ENCODE measurements at regions not wholly inside any gene's neighbourhood (a gene's known extent, or its start where the extent isn't known, plus 50 kb on each side); places are given as distances from the start of the nearest gene placed in this dataset.

DNA sequence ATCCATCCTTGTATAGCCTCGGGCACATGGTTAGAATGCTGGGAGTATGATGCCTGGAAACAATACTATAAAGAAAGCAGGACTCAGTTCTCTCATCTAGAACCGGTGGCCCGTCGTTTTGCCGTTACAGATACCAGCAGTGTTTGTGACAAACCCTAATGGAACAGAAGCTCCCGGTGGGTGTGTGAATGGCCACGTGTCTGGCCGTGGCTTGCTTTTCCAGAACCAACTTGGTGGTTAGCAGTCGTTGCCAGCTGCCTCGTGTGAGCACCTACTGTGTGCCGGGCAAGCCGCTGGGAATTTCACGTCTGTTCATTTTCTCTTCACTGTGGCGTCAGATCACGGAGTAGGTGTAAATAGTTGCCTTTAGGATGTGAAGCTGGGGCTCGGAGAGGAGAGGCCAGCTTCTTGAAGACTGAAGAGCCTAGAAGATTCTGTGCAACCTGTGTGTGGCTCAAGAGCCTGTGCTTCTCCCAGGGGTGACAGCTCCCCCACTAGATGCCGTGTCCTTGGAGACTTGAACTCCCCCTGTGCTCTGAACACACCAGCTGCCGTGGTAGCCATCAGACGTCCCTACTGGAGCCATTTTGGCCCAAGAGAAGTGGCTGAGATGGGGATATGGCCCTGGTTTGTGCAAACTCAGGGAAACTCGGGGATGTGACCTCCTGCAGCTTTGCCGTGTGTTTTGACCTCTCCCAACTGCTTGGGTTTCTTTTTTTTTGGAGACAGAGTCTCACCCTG lies 57.5 kb upstream of the PPARA start:
- Histone ChIP-seq H3K4me3 (ENCODE audit: insufficient read depth, low read depth, low read length, poor library complexity, severe bottlenecking) (no peak overlapping the region), H3K27ac (ENCODE audit: insufficient read depth, low read length, poor library complexity, severe bottlenecking) (no peak overlapping the region), H3K9me3 (ENCODE audit: control insufficient read depth, low read length) (no peaks in the 10 kb centered on the region), H3K4me1 (ENCODE audit: control insufficient read depth, insufficient read depth, low read length, poor library complexity, severe bottlenecking) (no peaks in the 10 kb centered on the region), H3K27me3 (replicated peaks; ENCODE audit: control insufficient read depth, insufficient read depth, low read length, poor library complexity, severe bottlenecking) (no peaks in the 10 kb centered on the region), H3K36me3 (ENCODE audit: control insufficient read depth, insufficient read depth, low read length) (peaks cover 2% of the 10 kb centered on the region)
- no peak for DNase-seq

- Histone ChIP-seq H3K4me1 (ENCODE audit: control insufficient read depth, insufficient read depth, low read length, poor library complexity, severe bottlenecking) (no peaks in the 10 kb centered on the region), H3K27ac (ENCODE audit: insufficient read depth, low read length, poor library complexity, severe bottlenecking) (no peak overlapping the region)
Measured at GRCh38 chr22:46093796-46094195, 56.5 kb upstream of the PPARA start.

DNA sequence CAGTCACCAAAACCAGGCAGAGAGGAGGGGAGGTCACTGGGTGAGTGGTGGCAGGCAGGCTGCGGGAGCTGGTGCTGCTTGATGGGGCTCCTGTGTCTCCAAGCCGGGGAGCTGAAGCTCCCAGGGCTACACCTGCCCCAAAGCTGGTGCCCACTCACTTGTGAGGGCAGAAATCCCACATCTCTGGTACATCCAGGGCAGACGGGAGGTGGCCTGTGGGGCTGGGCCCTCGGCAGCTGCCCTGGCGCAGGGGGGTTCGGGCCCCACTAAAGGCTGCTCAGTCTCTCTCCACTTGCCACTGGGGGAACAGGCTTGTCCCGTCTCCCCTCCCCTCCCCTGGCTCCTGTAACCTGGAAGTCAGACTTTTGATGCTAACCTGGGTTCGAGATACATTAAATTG lies 55.6 kb upstream of the PPARA start:
- Histone ChIP-seq H3K4me1 (ENCODE audit: control insufficient read depth, insufficient read depth, low read length, poor library complexity, severe bottlenecking) (no peaks in the 10 kb centered on the region), H3K4me3 (ENCODE audit: insufficient read depth, low read depth, low read length, poor library complexity, severe bottlenecking) (no peak overlapping the region), H3K9me3 (ENCODE audit: control insufficient read depth, low read length) (no peaks in the 10 kb centered on the region), H3K36me3 (ENCODE audit: control insufficient read depth, insufficient read depth, low read length) (peaks cover 16% of the 10 kb centered on the region), H3K27me3 (replicated peaks; ENCODE audit: control insufficient read depth, insufficient read depth, low read length, poor library complexity, severe bottlenecking) (no peaks in the 10 kb centered on the region), H3K27ac (ENCODE audit: insufficient read depth, low read length, poor library complexity, severe bottlenecking) (no peak overlapping the region)
- no peak for DNase-seq

More at GRCh38 chr22:46093796-46094195, 56.5 kb upstream of the PPARA start:
- Histone ChIP-seq H3K27me3 (replicated peaks; ENCODE audit: control insufficient read depth, insufficient read depth, low read length, poor library complexity, severe bottlenecking) (no peaks in the 10 kb centered on the region), H3K9me3 (ENCODE audit: control insufficient read depth, low read length) (no peaks in the 10 kb centered on the region), H3K36me3 (ENCODE audit: control insufficient read depth, insufficient read depth, low read length) (peaks cover 10% of the 10 kb centered on the region), H3K4me3 (ENCODE audit: insufficient read depth, low read depth, low read length, poor library complexity, severe bottlenecking) (no peak overlapping the region)
- DNase-seq, result no peak

GRCh38 chr22:46096051-46096450 lies 54.3 kb upstream of the PPARA start:
- no peaks in the 10 kb centered on the region for H3K9me3 ChIP-seq (ENCODE audit: control insufficient read depth, low read length)
- H3K4me3 ChIP-seq (ENCODE audit: insufficient read depth, low read depth, low read length, poor library complexity, severe bottlenecking), result no peak overlapping the region
- H3K36me3 ChIP-seq (ENCODE audit: control insufficient read depth, insufficient read depth, low read length), result peaks cover 16% of the 10 kb centered on the region
- H3K27me3 ChIP-seq (replicated peaks; ENCODE audit: control insufficient read depth, insufficient read depth, low read length, poor library complexity, severe bottlenecking), result no peaks in the 10 kb centered on the region
- DNase-seq, result no peak
- H3K4me1 ChIP-seq (ENCODE audit: control insufficient read depth, insufficient read depth, low read length, poor library complexity, severe bottlenecking), result no peaks in the 10 kb centered on the region
- no peak overlapping the region for H3K27ac ChIP-seq (ENCODE audit: insufficient read depth, low read length, poor library complexity, severe bottlenecking)

DNA sequence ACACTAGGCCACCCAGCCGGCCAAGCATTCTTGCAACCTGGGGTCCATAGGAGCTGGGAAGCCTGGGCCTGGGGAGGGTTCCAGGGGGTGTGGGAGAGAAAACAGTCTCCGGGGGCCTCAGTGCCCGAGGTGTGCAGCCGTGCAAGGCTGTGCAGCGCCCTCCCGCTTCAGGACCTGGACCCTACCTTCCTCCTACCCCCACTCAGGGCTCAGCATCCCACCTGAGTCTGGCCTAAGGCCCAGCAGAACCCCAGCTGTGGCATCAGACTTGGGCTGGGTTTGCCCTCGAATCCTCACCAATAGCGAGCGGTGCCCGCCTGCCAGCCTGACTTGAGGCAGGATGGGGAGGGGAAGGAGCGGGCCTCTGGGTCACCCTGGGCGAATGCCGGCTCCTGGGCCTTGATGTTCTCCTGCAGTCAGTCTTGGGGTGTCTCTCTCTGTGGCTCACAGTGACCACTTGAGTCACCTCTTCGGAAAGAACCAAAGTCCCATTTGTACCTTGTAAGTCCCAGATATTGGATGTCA lies 53.6 kb upstream of the PPARA start:
- Histone ChIP-seq H3K27ac (ENCODE audit: insufficient read depth, low read length, poor library complexity, severe bottlenecking) (no peak overlapping the region), H3K9me3 (ENCODE audit: control insufficient read depth, low read length) (no peaks in the 10 kb centered on the region), H3K4me1 (ENCODE audit: control insufficient read depth, insufficient read depth, low read length, poor library complexity, severe bottlenecking) (no peaks in the 10 kb centered on the region), H3K4me3 (ENCODE audit: insufficient read depth, low read depth, low read length, poor library complexity, severe bottlenecking) (no peak overlapping the region), H3K27me3 (replicated peaks; ENCODE audit: control insufficient read depth, insufficient read depth, low read length, poor library complexity, severe bottlenecking) (no peaks in the 10 kb centered on the region), H3K36me3 (ENCODE audit: control insufficient read depth, insufficient read depth, low read length) (peaks cover 16% of the 10 kb centered on the region)
- no peak for DNase-seq

GRCh38 chr22:46097268-46097900 lies 52.9 kb upstream of the PPARA start:
- peaks cover 16% of the 10 kb centered on the region for H3K36me3 ChIP-seq (ENCODE audit: control insufficient read depth, insufficient read depth, low read length)
- H3K4me3 ChIP-seq (ENCODE audit: insufficient read depth, low read depth, low read length, poor library complexity, severe bottlenecking), result no peak overlapping the region
- no peaks in the 10 kb centered on the region for H3K4me1 ChIP-seq (ENCODE audit: control insufficient read depth, insufficient read depth, low read length, poor library complexity, severe bottlenecking)
- no peaks in the 10 kb centered on the region for H3K27me3 ChIP-seq (replicated peaks; ENCODE audit: control insufficient read depth, insufficient read depth, low read length, poor library complexity, severe bottlenecking)
- no peaks in the 10 kb centered on the region for H3K9me3 ChIP-seq (ENCODE audit: control insufficient read depth, low read length)
- DNase-seq, result no peak
- H3K27ac ChIP-seq (ENCODE audit: insufficient read depth, low read length, poor library complexity, severe bottlenecking), result no peak overlapping the region

- Histone ChIP-seq H3K27ac (ENCODE audit: insufficient read depth, low read length, poor library complexity, severe bottlenecking) (no peak overlapping the region), H3K36me3 (ENCODE audit: control insufficient read depth, insufficient read depth, low read length) (peaks cover 16% of the 10 kb centered on the region)
Measured at GRCh38 chr22:46098525-46099475, 51.5 kb upstream of the PPARA start.

DNA sequence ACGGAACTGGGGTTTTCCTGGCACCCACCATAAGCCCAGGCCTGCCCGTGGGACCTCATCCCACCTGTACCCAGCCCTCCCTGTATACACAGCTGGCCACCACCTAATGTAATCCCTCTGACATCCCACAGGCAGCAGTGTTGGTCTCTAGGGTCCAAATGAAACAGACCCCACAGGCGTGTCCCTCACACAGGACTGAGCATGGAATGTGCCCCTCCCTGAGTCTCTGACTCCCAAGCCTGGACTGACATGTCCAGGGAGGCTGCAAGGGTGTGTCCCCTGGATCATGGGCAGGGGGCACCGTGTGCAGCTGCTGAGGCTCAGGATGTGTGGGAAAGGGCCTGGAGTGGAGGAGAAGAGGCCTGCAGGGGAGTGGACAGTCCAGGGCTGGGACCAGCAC lies 50.6 kb upstream of the PPARA start:
- no peaks in the 10 kb centered on the region for H3K27me3 ChIP-seq (replicated peaks; ENCODE audit: control insufficient read depth, insufficient read depth, low read length, poor library complexity, severe bottlenecking)
- no peaks in the 10 kb centered on the region for H3K4me1 ChIP-seq (ENCODE audit: control insufficient read depth, insufficient read depth, low read length, poor library complexity, severe bottlenecking)
- no peak for DNase-seq
- peaks cover 16% of the 10 kb centered on the region for H3K36me3 ChIP-seq (ENCODE audit: control insufficient read depth, insufficient read depth, low read length)
- H3K27ac ChIP-seq (ENCODE audit: insufficient read depth, low read length, poor library complexity, severe bottlenecking), result no peak overlapping the region
- no peaks in the 10 kb centered on the region for H3K9me3 ChIP-seq (ENCODE audit: control insufficient read depth, low read length)
- H3K4me3 ChIP-seq (ENCODE audit: insufficient read depth, low read depth, low read length, poor library complexity, severe bottlenecking), result no peak overlapping the region

More at GRCh38 chr22:46098525-46099475, 51.5 kb upstream of the PPARA start:
- Histone ChIP-seq H3K4me1 (ENCODE audit: control insufficient read depth, insufficient read depth, low read length, poor library complexity, severe bottlenecking) (no peaks in the 10 kb centered on the region), H3K27me3 (replicated peaks; ENCODE audit: control insufficient read depth, insufficient read depth, low read length, poor library complexity, severe bottlenecking) (no peaks in the 10 kb centered on the region), H3K4me3 (ENCODE audit: insufficient read depth, low read depth, low read length, poor library complexity, severe bottlenecking) (no peak overlapping the region), H3K9me3 (ENCODE audit: control insufficient read depth, low read length) (no peaks in the 10 kb centered on the region)
- no peak for DNase-seq

DNA sequence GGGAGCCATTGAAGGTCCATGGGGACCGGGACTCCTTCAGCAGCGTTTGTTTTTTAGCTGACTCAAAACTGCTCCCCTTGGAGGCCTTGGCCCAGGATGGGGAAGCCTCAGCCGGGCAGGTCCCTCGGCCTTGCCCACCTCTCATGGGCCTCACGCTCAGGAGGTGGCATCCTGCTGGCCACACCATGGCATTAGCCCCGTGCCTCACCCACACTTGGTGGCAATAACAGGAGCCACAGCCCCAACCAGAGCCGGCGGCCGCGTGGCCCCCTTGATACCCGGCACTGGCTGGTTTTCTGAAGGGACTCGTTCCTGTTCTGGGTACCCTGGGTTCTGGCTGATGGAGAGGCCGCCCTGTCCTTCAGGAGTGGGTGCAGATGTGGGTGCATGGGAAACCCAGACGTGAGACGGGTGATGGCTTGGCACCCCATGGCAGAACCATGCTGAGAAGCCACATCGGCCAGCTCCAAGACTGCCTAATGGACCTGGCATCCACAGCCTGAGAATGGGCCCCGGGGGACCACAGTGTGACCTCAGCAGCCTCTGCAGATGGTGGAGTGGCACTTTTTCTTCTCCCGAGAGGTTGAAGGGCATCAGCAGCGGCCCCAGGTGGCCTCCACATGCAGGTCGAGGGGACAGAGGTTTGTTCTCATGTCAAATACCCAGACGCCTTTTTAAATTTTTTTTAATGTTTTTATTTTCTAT lies 49.8 kb upstream of the PPARA start:
- no peaks in the 10 kb centered on the region for H3K27me3 ChIP-seq (replicated peaks; ENCODE audit: control insufficient read depth, insufficient read depth, low read length, poor library complexity, severe bottlenecking)
- H3K4me3 ChIP-seq (ENCODE audit: insufficient read depth, low read depth, low read length, poor library complexity, severe bottlenecking), result no peak overlapping the region
- peaks cover 16% of the 10 kb centered on the region for H3K36me3 ChIP-seq (ENCODE audit: control insufficient read depth, insufficient read depth, low read length)
- no peak for DNase-seq
- no peaks in the 10 kb centered on the region for H3K9me3 ChIP-seq (ENCODE audit: control insufficient read depth, low read length)
- H3K27ac ChIP-seq (ENCODE audit: insufficient read depth, low read length, poor library complexity, severe bottlenecking), result no peak overlapping the region
- H3K4me1 ChIP-seq (ENCODE audit: control insufficient read depth, insufficient read depth, low read length, poor library complexity, severe bottlenecking), result no peaks in the 10 kb centered on the region
